H9 (cell line): ENCODE measurements at regions not wholly inside any gene's neighbourhood (a gene's known extent, or its start where the extent isn't known, plus 50 kb on each side); places are given as distances from the start of the nearest gene placed in this dataset.

Experiments used
- DNase-seq: peaks from one replicate; pipeline ENCODE4 v3.0.0-alpha.2; 2017
- H2AFZ ChIP-seq: one replicate; pipeline ENCODE4 v1.6.1; 2013; ENCODE audit warnings: mild to moderate bottlenecking, low read length, control low read depth, moderate library complexity
- H2AK5ac ChIP-seq: 2 replicates; pipeline ENCODE4 v1.6.1; 2013; ENCODE audit warnings: low read length, control low read depth, mixed read lengths; ENCODE audit not compliant: insufficient read length
- H2BK120ac ChIP-seq: one replicate; pipeline ENCODE4 v1.6.1; 2013; ENCODE audit warnings: low read depth, mild to moderate bottlenecking, low read length, control low read depth, inconsistent platforms; ENCODE audit not compliant: poor library complexity, severe bottlenecking
- H2BK12ac ChIP-seq: 2 replicates; pipeline ENCODE4 v1.6.1; 2013; ENCODE audit warnings: low read length, control low read depth, mixed read lengths, low read depth; ENCODE audit not compliant: insufficient read length
- H2BK15ac ChIP-seq: 2 replicates; pipeline ENCODE4 v1.6.1; 2013; ENCODE audit warnings: low read depth, low read length, control low read depth
- H2BK20ac ChIP-seq: one replicate; pipeline ENCODE4 v1.6.1; 2013; ENCODE audit warnings: low read depth, mild to moderate bottlenecking, low read length, control low read depth, inconsistent platforms; ENCODE audit not compliant: poor library complexity, severe bottlenecking
- H2BK5ac ChIP-seq: 2 replicates; pipeline ENCODE4 v1.6.1; 2013; ENCODE audit warnings: low read length, control low read depth, mixed read lengths; ENCODE audit not compliant: insufficient read length
- H3K14ac ChIP-seq: 2 replicates; pipeline ENCODE4 v1.6.1; 2013; ENCODE audit warnings: low read length, control low read depth; ENCODE audit not compliant: insufficient read depth
- H3K18ac ChIP-seq: 2 replicates; pipeline ENCODE4 v1.6.1; 2013; ENCODE audit warnings: low read depth, mild to moderate bottlenecking, mixed read lengths, low read length, control low read depth; ENCODE audit not compliant: insufficient read length
- H3K23ac ChIP-seq: 2 replicates; pipeline ENCODE4 v1.6.1; 2013; ENCODE audit warnings: low read length, control low read depth, mixed read lengths, low read depth; ENCODE audit not compliant: insufficient read length
- H3K23me2 ChIP-seq: 2 replicates; pipeline ENCODE4 v1.6.1; 2013; ENCODE audit warnings: low read depth, mild to moderate bottlenecking, mixed read lengths, low read length, control low read depth; ENCODE audit not compliant: insufficient read length, poor library complexity, severe bottlenecking
- H3K27ac ChIP-seq: 2 replicates; pipeline ENCODE4 v1.5.1; 2013; ENCODE audit warnings: low read length, control low read depth, mixed read lengths, low read depth; ENCODE audit not compliant: insufficient read length
- H3K27me3 ChIP-seq: 2 replicates; pipeline ENCODE4 v1.6.1; 2013; ENCODE audit warnings: low read length, control low read depth, inconsistent platforms; ENCODE audit not compliant: insufficient read depth
- H3K4ac ChIP-seq: 2 replicates; pipeline ENCODE4 v1.6.1; 2013; ENCODE audit warnings: low read depth, mild to moderate bottlenecking, control low read depth, inconsistent platforms, low read length, moderate library complexity
- H3K4me1 ChIP-seq: 2 replicates; pipeline ENCODE4 v1.6.1; 2013; ENCODE audit warnings: low read length, control low read depth, inconsistent platforms; ENCODE audit not compliant: insufficient read depth
- H3K4me2 ChIP-seq: 2 replicates; pipeline ENCODE4 v1.6.1; 2013; ENCODE audit warnings: low read length, control low read depth, mixed read lengths; ENCODE audit not compliant: insufficient read length, insufficient read depth
- H3K56ac ChIP-seq: 2 replicates; pipeline ENCODE4 v1.6.1; 2013; ENCODE audit warnings: low read depth, mild to moderate bottlenecking, mixed read lengths, low read length, control low read depth; ENCODE audit not compliant: insufficient read length
- H3K79me1 ChIP-seq: 2 replicates; pipeline ENCODE4 v1.6.1; 2013; ENCODE audit warnings: low read depth, mild to moderate bottlenecking, moderate library complexity, low read length, control low read depth, inconsistent platforms; ENCODE audit not compliant: insufficient read depth, poor library complexity, severe bottlenecking
- H3K79me2 ChIP-seq: 2 replicates; pipeline ENCODE4 v1.6.1; 2013; ENCODE audit warnings: low read length, control low read depth, inconsistent platforms; ENCODE audit not compliant: insufficient read depth
- H3K9ac ChIP-seq: 2 replicates; pipeline ENCODE4 v1.6.1; 2013; ENCODE audit warnings: low read length, control low read depth, mixed read lengths; ENCODE audit not compliant: insufficient read length; ENCODE audit errors: extremely low read depth
- H3K9me3 ChIP-seq: one replicate; pipeline ENCODE4 v1.6.1; 2013; ENCODE audit warnings: low read depth, low read length, inconsistent platforms; ENCODE audit not compliant: control insufficient read depth
- H3T11ph ChIP-seq: one replicate; pipeline ENCODE4 v1.6.1; 2013; ENCODE audit warnings: mild to moderate bottlenecking, low read length, control low read depth, inconsistent platforms
- H4K20me1 ChIP-seq: one replicate; pipeline ENCODE4 v1.6.1; 2013; ENCODE audit not compliant: control insufficient read depth, insufficient read length, insufficient read depth
- H4K5ac ChIP-seq: 2 replicates; pipeline ENCODE4 v1.6.1; 2013; ENCODE audit warnings: low read depth, mild to moderate bottlenecking, mixed read lengths, low read length, control low read depth; ENCODE audit not compliant: insufficient read length
- H4K8ac ChIP-seq: replicated peaks from 2 replicates; pipeline ENCODE4 v1.6.1; 2013; ENCODE audit warnings: low read length, control low read depth, mixed read lengths, low read depth; ENCODE audit not compliant: insufficient read length
- H4K91ac ChIP-seq: 2 replicates; pipeline ENCODE4 v1.6.1; 2013; ENCODE audit warnings: low read depth, mild to moderate bottlenecking, moderate library complexity, mixed read lengths, low read length, control low read depth; ENCODE audit not compliant: insufficient read length
- H3K27ac Mint-ChIP-seq, 3 experiments: 2 replicates in 2 of 3; 3 replicates in 1 of 3; pipeline ENCODE4 v1.8.0; 2020 to 2021; ENCODE audit warnings: mixed read lengths in 3 of 3, mild to moderate bottlenecking in 1 of 3, moderate library complexity in 1 of 3
- H3K27me3 Mint-ChIP-seq: 2 replicates; pipeline ENCODE4 v1.8.0; 2021; ENCODE audit warnings: low read depth, mild to moderate bottlenecking, moderate library complexity, mixed read lengths
- H3K36me3 Mint-ChIP-seq, 3 experiments: 2 replicates in 2 of 3; 3 replicates in 1 of 3; pipeline ENCODE4 v1.8.0; 2020 to 2021; ENCODE audit warnings: low read depth in 3 of 3, mixed read lengths in 3 of 3; ENCODE audit not compliant: insufficient read depth in 1 of 3
- H3K4me1 Mint-ChIP-seq, 2 experiments: 2 replicates each; pipeline ENCODE4 v1.8.0; 2020; ENCODE audit warnings: mixed read lengths in 2 of 2
- H3K4me3 Mint-ChIP-seq, 2 experiments: 2 replicates in 1 of 2; 3 replicates in 1 of 2; pipeline ENCODE4 v1.8.0; 2020 to 2021; ENCODE audit warnings: mild to moderate bottlenecking in 2 of 2, mixed read lengths in 2 of 2, moderate library complexity in 1 of 2
- H3K9me3 Mint-ChIP-seq, 2 experiments: 2 replicates in 1 of 2; 3 replicates in 1 of 2; pipeline ENCODE4 v1.8.0; 2020; ENCODE audit warnings: mild to moderate bottlenecking in 2 of 2, mixed read lengths in 2 of 2, moderate library complexity in 1 of 2
- WGBS: extraction: QIAGEN DNeasy Blood & Tissue Kit; methylation state at CpG from one replicate; pipeline ENCODE4 v1.1.7; 2013; ENCODE audit warnings: missing lambda C conversion rate, low lambda C conversion rate, mixed read lengths; ENCODE audit not compliant: insufficient read length; ENCODE audit errors: extremely low coverage; 5-methylcytosine and 5-hydroxymethylcytosine counted together
- TF ChIP-seq, protein P1 (sequence below): fragments of 200-600 bp; sonication (generic); conservative IDR thresholded peaks from 3 replicates; pipeline ENCODE4 v1.8.0; 2021; ENCODE audit warnings: antibody characterized with exemption, mild to moderate bottlenecking

- no peak overlapping the region for H2AFZ ChIP-seq
These were observed 193.2 kb upstream of the SALL4 start for GRCh38 chr20:51995551-51995951.

More at GRCh38 chr20:51995551-51995951, 193.2 kb upstream of the SALL4 start:
- Histone ChIP-seq H3K56ac (no peak overlapping the region), H3K18ac (no peak overlapping the region), H2BK20ac (no peak overlapping the region), H3K9ac (no peak overlapping the region), H3K27me3 (no peaks in the 10 kb centered on the region), H3K23ac (no peak overlapping the region), H3K14ac (no peak overlapping the region), H4K20me1 (no peaks in the 10 kb centered on the region), H3K9me3 (no peaks in the 10 kb centered on the region), H3K4me2 (no peak overlapping the region), H2AK5ac (no peak overlapping the region), H3K27ac (no peak overlapping the region), H3T11ph (no peak overlapping the region), H2BK12ac (no peak overlapping the region), H3K79me2 (no peaks in the 10 kb centered on the region), H4K91ac (no peak overlapping the region), H2BK15ac (no peak overlapping the region), H3K23me2 (no peaks in the 10 kb centered on the region), H3K4ac (no peak overlapping the region), H3K4me1 (no peaks in the 10 kb centered on the region), H2BK5ac (no peak overlapping the region), H2BK120ac (no peak overlapping the region), H3K79me1 (no peaks in the 10 kb centered on the region), H4K8ac (no peak overlapping the region), H4K5ac (no peak overlapping the region)
- peaks cover 0 to 10% (median 3%) of the 10 kb centered on the region in 3 experiments; a peak in 3 of 7 replicates for H3K36me3 Mint-ChIP-seq
- H3K27ac Mint-ChIP-seq: peak overlapping the region in 2 of 3 experiments; percentile 6 to 38; a peak in 1 of 7 replicates
- no peak overlapping the region for H3K4me3 Mint-ChIP-seq
- H3K4me1 Mint-ChIP-seq: peaks cover 0 to 10% of the 10 kb centered on the region in 2 experiments
- WGBS: no CpG with 5 or more reads among the region's 3 CpGs
- H3K9me3 Mint-ChIP-seq: peaks cover 2 to 3% of the 10 kb centered on the region in 2 experiments; a peak in 2 of 5 replicates
- no peaks in the 10 kb centered on the region for H3K27me3 Mint-ChIP-seq
- no peak for DNase-seq
- TF ChIP-seq, protein P1, sequence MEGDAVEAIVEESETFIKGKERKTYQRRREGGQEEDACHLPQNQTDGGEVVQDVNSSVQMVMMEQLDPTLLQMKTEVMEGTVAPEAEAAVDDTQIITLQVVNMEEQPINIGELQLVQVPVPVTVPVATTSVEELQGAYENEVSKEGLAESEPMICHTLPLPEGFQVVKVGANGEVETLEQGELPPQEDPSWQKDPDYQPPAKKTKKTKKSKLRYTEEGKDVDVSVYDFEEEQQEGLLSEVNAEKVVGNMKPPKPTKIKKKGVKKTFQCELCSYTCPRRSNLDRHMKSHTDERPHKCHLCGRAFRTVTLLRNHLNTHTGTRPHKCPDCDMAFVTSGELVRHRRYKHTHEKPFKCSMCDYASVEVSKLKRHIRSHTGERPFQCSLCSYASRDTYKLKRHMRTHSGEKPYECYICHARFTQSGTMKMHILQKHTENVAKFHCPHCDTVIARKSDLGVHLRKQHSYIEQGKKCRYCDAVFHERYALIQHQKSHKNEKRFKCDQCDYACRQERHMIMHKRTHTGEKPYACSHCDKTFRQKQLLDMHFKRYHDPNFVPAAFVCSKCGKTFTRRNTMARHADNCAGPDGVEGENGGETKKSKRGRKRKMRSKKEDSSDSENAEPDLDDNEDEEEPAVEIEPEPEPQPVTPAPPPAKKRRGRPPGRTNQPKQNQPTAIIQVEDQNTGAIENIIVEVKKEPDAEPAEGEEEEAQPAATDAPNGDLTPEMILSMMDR: no peak
